EH (cell line): ENCODE measurements at regions not wholly inside any gene's neighbourhood (a gene's known extent, or its start where the extent isn't known, plus 50 kb on each side); places are given as distances from the start of the nearest gene placed in this dataset.
A peak's percentile ranks its signal among the peaks of the same experiment; 100 is the strongest.
"Not testable (repeated sequence)": the region's sequence is repeated elsewhere in the genome, so short reads cannot be mapped to it uniquely, and the experiment has no call there.

Experiments
- DNase-seq: peaks from one replicate; pipeline ENCODE4 v3.0.0-alpha.2; 2015; ENCODE audit warnings: low read depth

GRCh38 chr18:8992500-8992899 is 110.0 kb upstream of the NDUFV2 start:
- not testable (repeated sequence) for DNase-seq

- DNase-seq: peak; percentile 35
Measured at GRCh38 chr18:8994603-8995002, 107.9 kb upstream of the NDUFV2 start.

DNA sequence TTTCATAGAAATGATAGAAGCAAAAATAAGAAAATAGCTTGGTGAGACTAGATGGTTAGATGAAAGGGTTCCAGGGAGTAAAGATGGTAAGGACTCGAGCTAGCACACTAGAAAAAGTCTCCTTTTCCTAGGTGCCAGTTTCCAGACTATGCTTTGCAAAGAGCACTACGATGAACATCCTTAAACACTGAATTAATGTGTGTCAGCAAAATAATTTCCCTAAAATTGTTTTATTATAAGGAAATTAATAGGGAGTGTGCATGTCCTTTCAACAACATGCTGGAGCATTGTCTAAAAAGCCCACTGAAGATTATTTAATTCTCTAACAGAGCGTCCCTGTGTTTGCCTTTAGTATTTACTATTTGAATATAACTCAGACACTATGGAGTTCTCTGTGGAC is 107.4 kb upstream of the NDUFV2 start:
- DNase-seq: no peak

DNA sequence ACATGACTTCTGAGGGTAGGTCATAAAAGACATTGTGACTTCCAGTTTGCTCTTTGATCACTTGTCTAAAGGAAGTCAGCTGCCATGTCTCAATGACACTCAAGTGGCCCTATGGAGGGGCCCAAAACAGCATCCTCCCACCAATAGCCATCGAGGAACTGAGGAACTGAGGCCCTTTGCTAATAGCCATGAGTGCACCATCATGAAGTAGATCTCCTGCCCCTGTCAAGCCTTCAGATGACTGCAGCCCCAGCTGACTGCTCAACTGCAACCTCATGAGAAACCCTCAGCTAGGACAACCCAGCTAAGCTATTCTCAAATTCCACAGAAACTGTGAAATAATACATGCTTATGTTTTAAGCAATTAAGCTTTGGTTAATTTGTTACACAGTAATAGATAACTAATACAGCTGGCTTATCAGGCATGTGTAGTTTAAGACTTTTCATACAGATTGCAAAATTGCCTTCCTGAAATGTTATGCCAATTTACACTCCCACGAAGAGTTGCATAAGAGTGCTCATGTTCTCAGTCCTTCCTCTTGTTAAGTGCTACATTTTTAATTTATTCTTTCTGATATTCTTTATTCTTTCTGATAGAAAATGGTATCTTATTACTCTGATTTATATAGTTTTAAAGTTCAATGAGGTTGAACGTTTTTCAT is 105.6 kb upstream of the NDUFV2 start:
- no peak for DNase-seq

GRCh38 chr18:8997634-8998033 is 104.9 kb upstream of the NDUFV2 start:
- DNase-seq: no peak

DNA sequence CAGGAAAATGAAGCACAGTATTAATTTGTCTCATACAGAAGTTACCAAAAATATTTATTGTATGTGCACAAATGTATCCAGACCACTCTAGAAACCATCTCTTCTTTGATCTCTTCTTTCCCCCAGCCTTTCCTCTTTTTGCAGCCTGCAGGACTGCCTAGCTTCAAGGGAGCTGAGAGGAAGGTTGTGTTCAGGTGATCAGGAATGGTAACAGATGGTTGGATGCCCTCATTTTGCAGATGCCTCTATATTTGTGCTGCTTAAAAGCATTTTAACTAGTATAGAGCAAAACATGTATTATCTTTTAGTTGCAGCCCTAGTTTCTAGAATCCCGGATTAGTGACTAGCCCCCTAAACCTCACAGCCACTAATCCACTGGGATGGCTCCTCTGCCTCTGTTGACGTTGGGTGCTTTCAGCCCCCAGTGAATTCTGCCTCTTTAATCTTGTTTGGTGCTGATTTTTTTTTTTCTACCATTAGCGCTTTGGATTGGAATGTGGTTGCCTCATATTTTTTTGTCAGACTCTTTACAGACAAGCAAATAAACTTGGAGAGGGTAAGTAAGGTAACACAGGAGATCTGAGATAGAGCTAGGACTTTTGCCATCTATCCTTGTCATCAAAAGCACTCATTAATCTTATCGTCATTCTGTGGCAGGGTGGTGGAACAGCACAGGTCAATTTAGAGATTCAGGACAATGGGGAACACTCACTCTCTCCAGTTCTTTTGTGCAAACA is 103.8 kb upstream of the NDUFV2 start:
- DNase-seq: peak; percentile 78

DNA sequence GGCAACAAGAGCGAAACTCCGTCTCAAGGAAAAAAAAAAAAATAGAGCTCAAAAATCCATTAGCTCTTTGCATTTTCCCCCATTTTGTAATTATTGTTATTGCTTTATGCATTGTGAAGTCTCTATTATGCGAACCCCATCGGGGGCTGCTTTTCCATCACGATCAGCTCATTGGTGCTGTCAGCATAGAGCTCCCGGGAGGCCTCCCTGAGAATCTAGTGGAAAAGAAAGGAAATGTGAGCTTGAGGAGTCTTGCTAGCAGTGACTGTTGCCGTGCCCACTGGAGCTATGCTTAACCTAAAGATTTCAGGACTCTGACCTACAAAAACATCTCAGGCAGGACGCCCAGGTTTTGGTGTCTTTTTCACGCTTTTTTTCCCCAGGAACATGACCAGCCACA is 102.6 kb upstream of the NDUFV2 start:
- DNase-seq: no peak

DNA sequence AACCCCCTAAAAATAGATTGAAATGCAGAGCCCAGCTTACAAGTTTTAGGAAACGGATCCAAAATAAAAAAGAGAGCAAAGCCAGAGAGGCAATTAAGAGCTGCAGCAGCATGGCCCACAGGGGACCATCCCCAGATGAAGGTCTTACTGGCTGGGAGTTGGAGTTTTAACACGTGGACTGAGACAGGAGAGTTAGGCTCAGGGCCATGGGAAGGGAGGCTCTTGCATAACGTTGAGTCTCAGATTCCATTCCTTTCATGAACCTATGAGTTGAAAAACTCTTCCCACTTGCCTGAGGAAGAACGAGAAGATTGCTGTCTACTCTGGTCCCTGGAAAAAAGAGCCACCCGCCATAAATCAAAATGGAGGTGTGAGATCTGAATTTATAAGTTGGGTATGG is 101.8 kb upstream of the NDUFV2 start:
- DNase-seq: peak; percentile 59

- peak; percentile 76 for DNase-seq
Measured at GRCh38 chr18:9001209-9001608, 101.3 kb upstream of the NDUFV2 start.

GRCh38 chr18:9003406-9004100 is 98.9 kb upstream of the NDUFV2 start:
- DNase-seq: no peak

DNA sequence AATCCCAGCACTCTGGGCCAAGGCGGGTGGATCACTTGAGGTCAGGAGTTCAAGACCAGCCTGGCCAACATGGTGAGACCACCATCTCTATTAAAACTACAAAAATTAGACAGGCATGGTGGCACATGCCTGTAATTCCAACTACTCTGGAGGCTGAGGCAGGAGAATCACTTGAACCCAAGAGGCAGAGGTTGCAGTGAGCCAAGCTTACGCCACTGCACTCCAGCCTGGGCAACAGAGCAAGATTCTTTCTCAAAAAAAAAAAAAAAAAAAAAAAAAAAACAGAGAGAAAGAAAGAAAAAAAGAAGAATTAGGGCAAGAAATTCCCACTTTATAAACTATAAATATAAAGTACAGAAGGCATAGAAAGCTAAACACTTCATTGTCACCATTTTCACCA is 98.2 kb upstream of the NDUFV2 start:
- not testable (repeated sequence) for DNase-seq

DNA sequence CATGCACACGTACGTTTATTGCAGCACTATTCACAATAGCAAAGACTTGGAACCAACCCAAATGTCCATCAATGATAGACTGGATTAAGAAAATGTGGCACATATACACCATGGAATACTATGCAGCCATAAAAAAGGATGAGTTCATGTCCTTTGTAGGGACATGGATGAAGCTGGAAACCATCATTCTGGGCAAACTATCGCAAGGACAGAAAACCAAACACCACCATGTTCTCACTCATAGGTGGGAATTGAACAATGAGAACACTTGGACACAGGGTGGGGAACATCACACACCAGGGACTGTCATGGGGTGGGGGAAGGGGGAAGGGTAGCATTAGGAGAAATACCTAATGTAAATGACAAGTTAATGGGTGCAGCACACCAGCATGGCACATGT is 94.8 kb upstream of the NDUFV2 start:
- DNase-seq: not testable (repeated sequence)

DNA sequence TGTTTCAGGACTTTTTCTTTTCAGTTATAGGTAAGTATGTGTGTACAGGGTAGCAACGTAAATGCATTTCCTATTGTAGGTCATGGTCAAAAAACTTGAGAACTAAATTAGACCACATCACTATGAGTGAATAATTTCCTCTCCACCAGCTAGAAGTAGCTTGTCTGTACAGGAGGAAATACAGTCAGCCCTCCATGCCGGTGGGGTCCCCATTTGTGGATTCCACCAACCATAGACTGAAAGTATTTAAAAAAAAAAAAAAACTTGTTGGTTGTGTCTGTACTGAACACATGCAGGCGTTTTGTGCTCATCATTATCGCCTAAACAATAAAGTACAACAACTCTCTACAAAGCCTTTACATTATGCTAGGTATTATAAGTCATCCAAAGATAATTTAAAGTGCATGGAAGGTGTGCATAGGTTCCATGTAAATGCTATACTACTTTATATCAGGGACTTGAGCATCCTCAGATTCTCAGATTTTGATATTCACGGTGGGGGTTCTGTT is 94.2 kb upstream of the NDUFV2 start:
- DNase-seq: no peak

- no peak for DNase-seq
Measured at GRCh38 chr18:9008709-9009635, 93.5 kb upstream of the NDUFV2 start.

DNA sequence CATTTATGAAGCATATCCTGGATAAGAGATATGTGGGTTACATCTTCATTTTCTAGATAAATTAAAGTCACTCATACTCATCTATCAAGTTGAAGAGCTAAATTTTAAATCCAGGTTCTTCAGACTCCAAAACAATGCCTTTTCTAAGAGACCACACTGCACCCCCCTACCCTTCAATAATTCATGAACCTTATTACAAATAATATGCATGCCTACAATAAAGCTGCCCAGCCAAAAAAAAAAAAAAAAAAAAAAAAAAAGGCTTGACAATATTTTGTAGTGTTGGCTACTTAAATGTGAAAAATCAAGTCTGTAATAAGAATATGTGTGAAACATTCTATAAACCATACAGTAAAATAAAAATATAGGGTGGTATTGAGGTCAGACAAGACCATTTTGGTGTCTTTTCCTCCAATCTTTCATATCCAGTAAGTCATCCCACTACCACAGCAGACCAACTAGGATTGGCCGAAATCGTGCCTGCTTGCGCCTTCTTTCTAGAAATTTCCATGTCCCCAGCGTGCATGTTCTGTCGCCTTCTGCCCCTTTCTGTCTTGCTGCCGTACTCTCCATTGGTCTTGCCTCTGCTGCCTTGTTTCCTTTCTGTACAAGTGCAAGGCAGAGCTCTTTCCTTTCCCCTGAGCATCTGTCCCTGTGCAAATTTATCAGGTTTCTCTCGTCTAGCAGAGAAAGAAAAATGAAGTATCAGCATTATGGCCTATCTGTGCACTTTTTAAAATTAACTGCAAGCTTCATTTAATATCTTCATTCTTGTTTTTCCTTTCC is 92.6 kb upstream of the NDUFV2 start:
- DNase-seq: no peak

- no peak for DNase-seq
Measured at GRCh38 chr18:9011431-9011830, 91.1 kb upstream of the NDUFV2 start.

GRCh38 chr18:9013926-9014373 is 88.5 kb upstream of the NDUFV2 start:
- no peak for DNase-seq

- DNase-seq: peak; percentile 21
Measured at GRCh38 chr18:9015689-9016088, 86.8 kb upstream of the NDUFV2 start.

DNA sequence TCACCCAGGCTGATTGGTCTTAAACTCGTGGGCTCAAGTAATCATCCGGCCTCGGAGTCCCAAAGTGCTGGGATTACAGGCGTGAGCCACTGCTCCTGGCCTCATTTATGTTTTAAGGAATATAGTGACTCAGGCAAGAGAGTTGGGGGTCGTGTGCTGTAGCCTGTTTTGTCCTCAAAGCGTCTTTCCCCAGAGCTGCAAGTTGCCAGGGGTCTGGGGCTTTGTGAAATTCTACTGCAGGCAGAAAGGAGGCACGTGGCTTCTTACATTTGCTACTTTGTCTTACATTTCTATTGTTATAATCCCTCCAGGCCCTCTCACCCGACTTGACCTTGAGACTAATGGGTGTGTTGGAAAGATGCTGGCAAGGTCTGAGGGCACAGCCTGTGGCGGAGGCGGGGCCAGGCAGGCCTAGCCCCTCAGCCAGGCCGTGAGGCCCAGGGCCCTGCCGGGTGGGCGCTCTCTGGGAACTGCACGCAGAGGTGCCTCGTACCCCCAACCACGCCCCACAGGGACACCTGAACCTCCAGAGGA is 85.8 kb upstream of the NDUFV2 start:
- DNase-seq: no peak

DNA sequence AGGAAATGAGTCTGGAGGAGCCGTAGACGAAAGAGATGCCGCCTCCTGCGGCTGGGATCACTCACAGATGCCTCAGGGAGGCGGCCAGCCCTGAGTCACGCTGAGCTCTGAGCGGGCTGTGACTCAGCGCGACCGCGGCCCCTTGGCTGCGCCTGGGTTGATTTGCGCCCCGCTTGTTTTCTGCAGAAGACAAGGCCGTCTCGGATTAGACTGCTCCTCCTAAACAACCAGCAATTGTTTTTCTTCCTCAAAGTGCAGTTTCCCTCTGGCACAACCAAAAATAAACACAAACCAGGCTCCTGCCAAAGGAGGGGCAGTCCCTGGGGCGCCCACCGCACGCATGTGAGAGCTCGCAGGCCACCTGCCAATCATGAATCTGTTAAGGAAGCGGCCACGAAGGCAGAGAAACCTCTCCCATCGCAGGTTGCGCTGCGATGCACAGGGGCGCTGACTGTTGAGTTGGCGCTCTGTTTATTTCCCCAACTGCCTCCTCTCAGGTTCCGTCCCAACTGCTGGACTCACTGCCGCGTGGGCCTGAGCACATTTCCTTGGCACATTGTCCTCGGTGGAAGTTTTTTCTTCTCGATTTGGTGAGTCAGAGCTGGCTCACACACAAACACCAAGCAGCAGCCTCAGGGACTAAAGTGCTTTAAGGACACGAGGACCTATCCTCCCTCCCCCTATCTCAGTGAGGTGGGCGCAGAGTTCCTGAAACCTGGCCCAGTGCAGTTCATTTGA is 85.2 kb upstream of the NDUFV2 start:
- DNase-seq: peak; percentile 95
